GM19035 (cell line): ENCODE measurements at regions not wholly inside any gene's neighbourhood (a gene's known extent, or its start where the extent isn't known, plus 50 kb on each side); places are given as distances from the start of the nearest gene placed in this dataset.
A peak's percentile ranks its signal among the peaks of the same experiment; 100 is the strongest.
"Not testable (repeated sequence)": the region's sequence is repeated elsewhere in the genome, so short reads cannot be mapped to it uniquely, and the experiment has no call there.

Experiments used
- ATAC-seq: cut with Tn5 transposase; IDR thresholded peaks from one replicate; pipeline ENCODE4 v1.9.1; 2021; ENCODE audit not compliant: unreplicated experiment

DNA sequence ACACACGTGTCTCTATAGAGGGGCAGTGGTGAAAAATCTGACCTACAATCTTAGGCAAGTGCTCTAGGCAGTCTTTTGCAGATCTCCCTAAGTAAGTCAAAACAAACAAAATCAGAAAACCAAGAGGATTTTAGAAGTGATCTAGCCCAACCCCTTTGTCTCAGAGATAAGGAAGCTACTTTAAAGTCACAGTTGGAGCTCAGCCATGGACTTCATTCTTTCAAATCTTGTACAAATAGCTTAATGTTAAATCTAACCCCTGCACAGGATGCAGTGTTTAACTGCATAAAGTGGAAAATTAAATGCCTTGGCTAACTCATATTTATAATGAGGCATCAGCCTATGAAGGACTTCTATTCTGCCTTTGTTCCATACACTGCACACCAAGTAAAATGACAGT, 135.1 kb upstream of the RFX3 start:
- no peak for ATAC-seq

- ATAC-seq: no peak
Observed at GRCh38 chr9:3659647-3660046, 133.8 kb upstream of the RFX3 start.

DNA sequence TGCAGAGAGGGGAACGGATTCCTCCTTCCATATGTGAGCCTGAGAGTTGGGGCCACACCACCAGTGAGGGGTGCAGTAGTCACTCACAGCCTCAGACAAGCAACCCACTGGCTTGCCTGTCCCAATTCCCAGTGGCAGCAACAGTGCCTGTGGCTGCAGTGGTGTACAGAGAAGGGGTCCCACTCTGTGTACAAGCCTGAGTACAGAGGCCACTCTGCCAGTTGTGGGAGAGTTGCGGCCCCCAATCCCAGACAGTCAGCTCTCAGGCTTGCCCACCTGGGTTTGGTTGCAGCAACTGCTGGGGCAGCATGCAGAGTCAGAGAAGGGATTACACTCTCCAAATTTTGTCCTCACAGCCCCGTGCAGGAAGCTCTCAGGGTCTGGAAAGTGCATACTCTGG, 133.2 kb upstream of the RFX3 start:
- ATAC-seq: no peak

DNA sequence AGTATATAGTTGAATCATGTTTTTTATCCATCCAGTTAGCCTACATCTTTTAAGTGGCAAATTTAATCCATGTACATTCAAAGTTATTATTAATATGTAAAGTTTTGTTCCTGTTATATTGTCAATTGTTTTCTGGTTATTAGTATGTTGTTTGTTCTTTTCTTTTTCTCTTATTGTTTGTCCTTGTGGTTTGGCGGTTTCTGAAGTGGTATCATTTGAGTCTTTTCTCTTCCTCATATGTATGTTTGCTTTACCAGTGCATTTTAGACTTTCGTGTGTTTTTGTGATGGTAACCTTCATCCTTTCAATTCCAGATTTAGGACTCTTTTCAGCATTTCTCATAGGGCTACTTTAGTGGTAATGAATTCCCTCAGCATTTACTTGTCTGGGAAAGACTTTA, 130.4 kb upstream of the RFX3 start:
- ATAC-seq: no peak

GRCh38 chr9:3650994-3651622, 125.3 kb upstream of the RFX3 start:
- no peak for ATAC-seq

- no peak for ATAC-seq
Observed at GRCh38 chr9:3648722-3649246, 123.0 kb upstream of the RFX3 start.

- no peak for ATAC-seq
Observed at GRCh38 chr9:3648266-3648665, 122.5 kb upstream of the RFX3 start.

DNA sequence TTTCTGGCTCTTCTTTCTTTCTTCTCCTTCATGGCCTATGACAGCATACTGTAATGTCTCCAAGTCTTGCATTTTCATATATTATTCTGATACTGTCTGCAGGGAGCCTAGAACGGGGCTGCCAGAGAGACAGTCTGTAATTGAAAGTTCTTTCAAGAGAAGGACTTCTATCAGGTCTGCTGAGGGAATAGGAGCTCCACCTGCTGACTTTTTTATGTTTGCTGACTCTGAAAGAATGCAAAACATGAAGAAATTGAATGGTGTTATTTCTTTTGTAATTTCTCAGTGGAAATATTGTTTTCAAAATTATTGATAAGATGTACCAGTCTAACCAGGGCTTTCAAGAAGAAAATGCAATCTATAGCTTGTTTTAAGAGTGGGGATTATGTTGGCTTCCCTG, 121.9 kb upstream of the RFX3 start:
- ATAC-seq: no peak

DNA sequence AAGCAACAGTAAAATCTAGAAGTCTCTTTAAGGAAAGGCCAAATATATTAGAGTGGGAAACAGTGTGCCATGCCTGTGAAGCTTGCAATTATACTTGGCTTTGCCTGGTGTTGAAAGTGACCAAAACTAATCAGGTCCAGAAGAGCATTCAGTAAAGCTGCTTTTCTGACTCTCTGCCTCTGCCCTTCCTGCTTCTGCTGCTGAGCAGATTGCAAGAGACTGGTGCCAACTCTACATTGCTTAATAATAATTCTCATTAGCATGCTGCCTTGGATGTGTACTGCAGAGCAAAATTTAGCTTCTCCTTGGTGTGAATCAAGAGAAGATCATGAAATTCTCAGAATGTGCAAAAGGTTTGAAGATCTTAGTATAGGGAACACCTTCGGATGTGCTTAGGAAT, 120.4 kb upstream of the RFX3 start:
- no peak for ATAC-seq

GRCh38 chr9:3642075-3642474, 116.3 kb upstream of the RFX3 start:
- ATAC-seq: not testable (repeated sequence)

DNA sequence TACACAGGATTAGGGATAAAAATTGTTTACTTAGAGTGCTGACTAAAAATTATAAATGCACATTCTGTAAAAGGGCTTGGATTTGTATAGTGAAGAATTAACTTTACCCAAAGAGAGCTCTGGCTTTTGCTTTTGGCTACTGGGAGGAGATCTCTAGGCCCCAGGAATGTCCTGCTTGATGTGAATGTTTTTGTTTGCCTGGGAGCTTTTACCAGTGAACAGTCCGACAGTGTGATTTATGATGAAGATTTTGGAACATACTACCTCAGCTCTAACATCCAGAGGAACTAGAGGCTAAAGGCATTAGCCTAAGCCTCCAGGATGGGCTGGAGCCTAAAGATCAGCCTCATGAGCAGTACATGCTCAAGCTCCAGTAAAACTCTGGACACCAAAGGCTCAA, 103.7 kb upstream of the RFX3 start:
- ATAC-seq: no peak

DNA sequence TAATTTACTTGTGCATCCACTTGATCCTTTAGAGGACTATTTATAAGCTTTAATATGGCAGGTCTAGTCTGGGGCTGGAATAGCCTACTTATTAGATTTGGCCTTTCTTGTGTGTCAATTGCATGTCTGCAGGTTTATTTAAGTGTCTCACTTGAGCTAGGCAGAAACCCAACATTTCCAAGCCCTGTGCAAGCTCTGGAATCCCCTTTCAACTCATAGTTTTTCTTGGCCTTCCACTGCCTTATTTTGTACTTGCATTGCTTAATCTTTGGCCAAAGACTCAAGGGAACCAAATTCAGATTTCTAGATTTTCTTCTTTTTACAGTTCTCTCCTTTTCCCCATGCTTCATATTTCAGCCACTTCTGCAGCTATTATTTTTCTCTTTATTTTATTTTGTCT, 102.4 kb upstream of the RFX3 start:
- ATAC-seq: no peak

DNA sequence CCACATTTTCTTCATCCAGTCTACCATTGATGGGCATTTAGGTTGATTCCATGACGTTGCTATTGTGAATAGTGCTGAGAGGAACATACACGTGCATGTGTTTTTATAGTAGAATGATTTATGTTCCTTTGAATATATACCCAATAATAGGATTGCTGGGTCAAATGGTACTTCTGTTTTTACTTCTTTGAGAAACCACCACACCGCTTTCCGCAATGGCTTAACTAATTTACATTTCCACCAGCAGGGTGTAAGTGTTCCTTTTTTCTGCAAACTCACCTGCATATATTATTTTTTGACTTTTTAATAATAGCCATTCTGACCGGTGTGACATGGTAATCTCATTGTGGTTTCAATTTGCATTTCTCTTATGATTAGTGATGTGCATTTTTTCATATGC, 82.2 kb upstream of the RFX3 start:
- ATAC-seq: peak; percentile 90

- no peak for ATAC-seq
Observed at GRCh38 chr9:3600672-3601071, 74.9 kb upstream of the RFX3 start.

- no peak for ATAC-seq
Observed at GRCh38 chr9:3597792-3598191, 72.0 kb upstream of the RFX3 start.

GRCh38 chr9:3586066-3586465, 60.3 kb upstream of the RFX3 start:
- ATAC-seq: no peak

- ATAC-seq: no peak
Observed at GRCh38 chr9:3585606-3586005, 59.8 kb upstream of the RFX3 start.

GRCh38 chr9:3578786-3579185, 53.0 kb upstream of the RFX3 start:
- ATAC-seq: no peak

DNA sequence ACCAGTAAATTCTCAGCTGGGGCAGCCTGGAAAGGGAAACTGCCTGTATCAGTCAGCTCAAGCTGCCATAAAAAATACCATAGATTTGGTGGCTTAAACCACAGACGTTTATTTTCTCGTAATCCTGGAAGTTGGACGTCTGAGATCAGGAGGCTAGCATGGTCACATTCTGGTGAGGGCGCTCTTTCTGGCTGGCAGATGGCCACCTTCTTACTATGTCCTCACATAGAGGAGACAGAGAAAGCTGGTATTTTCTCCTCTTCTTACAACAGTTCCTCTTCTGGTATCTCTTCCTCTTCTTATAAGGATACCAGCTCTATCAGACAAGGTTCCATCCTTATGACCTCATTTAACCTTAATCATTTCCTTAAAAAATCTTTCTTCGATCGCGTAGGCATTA, 50.5 kb upstream of the RFX3 start:
- no peak for ATAC-seq

DNA sequence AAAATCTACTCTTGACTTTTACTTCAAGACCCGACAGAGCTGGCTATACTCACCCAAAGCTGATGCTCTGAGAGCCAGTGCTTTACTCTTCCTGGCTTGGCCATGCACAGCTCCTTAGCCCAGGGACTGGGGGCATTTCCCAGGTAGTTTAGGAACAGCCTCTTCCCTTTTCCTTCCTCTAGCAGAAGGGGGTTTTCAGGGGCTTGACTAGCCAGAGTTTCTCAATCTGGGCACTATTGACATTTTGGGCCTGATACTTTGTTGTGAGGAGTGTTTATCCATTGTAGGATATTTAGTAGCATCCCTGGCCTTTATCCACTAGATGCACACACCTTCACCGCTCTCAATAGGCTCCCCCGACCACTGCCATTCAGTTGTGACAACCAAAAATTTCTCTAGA, 50.0 kb upstream of the RFX3 start:
- no peak for ATAC-seq
